Hippocampal formation (tissue), 2 donors: ENCODE measurements at regions not wholly inside any gene's neighbourhood (a gene's known extent, or its start where the extent isn't known, plus 50 kb on each side); places are given as distances from the start of the nearest gene placed in this dataset.
A peak's percentile ranks its signal among the peaks of the same experiment; 100 is the strongest.

ENCODE experiments used
- DNase-seq, 2 donors: peaks; one replicate each; lab custom pipeline; 2025; lab: John Stamatoyannopoulos, UW

- DNase-seq = no peak
These were observed 176.7 kb downstream of the ST6GAL2 start for GRCh38 chr2:106709229-106709628.

- peak in 1 of 2 donors; percentile 31 for DNase-seq
These were observed 166.7 kb downstream of the ST6GAL2 start for GRCh38 chr2:106719222-106719621.

GRCh38 chr2:106720026-106720425, 165.9 kb downstream of the ST6GAL2 start:
- DNase-seq = no peak

GRCh38 chr2:106724301-106724794, 161.6 kb downstream of the ST6GAL2 start:
- DNase-seq = no peak

- DNase-seq = no peak
These were observed 151.8 kb downstream of the ST6GAL2 start for GRCh38 chr2:106734165-106734564.

- DNase-seq = no peak
These were observed 150.2 kb downstream of the ST6GAL2 start for GRCh38 chr2:106735807-106736206.

- DNase-seq = no peak
These were observed 149.7 kb downstream of the ST6GAL2 start for GRCh38 chr2:106736221-106736620.

- no peak for DNase-seq
These were observed 140.5 kb downstream of the ST6GAL2 start for GRCh38 chr2:106745468-106745867.

- DNase-seq = no peak
These were observed 136.1 kb downstream of the ST6GAL2 start for GRCh38 chr2:106749823-106750222.
